ENCODE measurements at regions not wholly inside any gene's neighbourhood (a gene's known extent, or its start where the extent isn't known, plus 50 kb on each side); places are given as distances from the start of the nearest gene placed in this dataset.

- DNase-seq (ENCODE audit: extremely low read depth, insufficient read length) = no peak
- Histone ChIP-seq H3K36me3 (ENCODE audit: control insufficient read depth, insufficient read depth, low read length) (no peaks in the 10 kb centered on the region), H3K4me3 (replicated peaks; ENCODE audit: low read depth, low read length) (no peak overlapping the region), H3K27me3 (replicated peaks; ENCODE audit: control insufficient read depth, insufficient read depth, low read length) (no peaks in the 10 kb centered on the region)
- TF ChIP-seq CTCF (IDR thresholded peaks at IDR 0.05; ENCODE audit: insufficient read depth, low read length, poor library complexity, severe bottlenecking) = no peak
Observed at GRCh38 chr4:17018013-17018412, 119.6 kb upstream of the LDB2 start.

- Histone ChIP-seq H3K4me3 (replicated peaks; ENCODE audit: low read depth, low read length) (no peak overlapping the region), H3K27me3 (replicated peaks; ENCODE audit: control insufficient read depth, insufficient read depth, low read length) (no peaks in the 10 kb centered on the region), H3K36me3 (ENCODE audit: control insufficient read depth, insufficient read depth, low read length) (no peaks in the 10 kb centered on the region)
- no peak for TF ChIP-seq CTCF (IDR thresholded peaks at IDR 0.05; ENCODE audit: insufficient read depth, low read length, poor library complexity, severe bottlenecking)
- no peak for DNase-seq (ENCODE audit: extremely low read depth, insufficient read length)
Observed at GRCh38 chr4:17013382-17014006, 115.0 kb upstream of the LDB2 start.

- no peaks in the 10 kb centered on the region for H3K27me3 ChIP-seq (replicated peaks; ENCODE audit: control insufficient read depth, insufficient read depth, low read length)
- no peak overlapping the region for H3K4me3 ChIP-seq (replicated peaks; ENCODE audit: low read depth, low read length)
- no peak for TF ChIP-seq CTCF (IDR thresholded peaks at IDR 0.05; ENCODE audit: insufficient read depth, low read length, poor library complexity, severe bottlenecking)
- no peaks in the 10 kb centered on the region for H3K36me3 ChIP-seq (ENCODE audit: control insufficient read depth, insufficient read depth, low read length)
- no peak for DNase-seq (ENCODE audit: extremely low read depth, insufficient read length)
Observed at GRCh38 chr4:17012451-17012850, 114.0 kb upstream of the LDB2 start.

- no peak overlapping the region for H3K4me3 ChIP-seq (replicated peaks; ENCODE audit: low read depth, low read length)
- TF ChIP-seq CTCF (IDR thresholded peaks at IDR 0.05; ENCODE audit: insufficient read depth, low read length, poor library complexity, severe bottlenecking) = no peak
- no peaks in the 10 kb centered on the region for H3K36me3 ChIP-seq (ENCODE audit: control insufficient read depth, insufficient read depth, low read length)
- no peaks in the 10 kb centered on the region for H3K27me3 ChIP-seq (replicated peaks; ENCODE audit: control insufficient read depth, insufficient read depth, low read length)
- DNase-seq (ENCODE audit: extremely low read depth, insufficient read length) = no peak
Observed at GRCh38 chr4:17010426-17011087, 112.1 kb upstream of the LDB2 start.

GRCh38 chr4:17009871-17010367 lies 111.5 kb upstream of the LDB2 start:
- Histone ChIP-seq H3K36me3 (ENCODE audit: control insufficient read depth, insufficient read depth, low read length) (no peaks in the 10 kb centered on the region), H3K4me3 (replicated peaks; ENCODE audit: low read depth, low read length) (no peak overlapping the region), H3K27me3 (replicated peaks; ENCODE audit: control insufficient read depth, insufficient read depth, low read length) (no peaks in the 10 kb centered on the region)
- TF ChIP-seq CTCF (IDR thresholded peaks at IDR 0.05; ENCODE audit: insufficient read depth, low read length, poor library complexity, severe bottlenecking) = no peak
- no peak for DNase-seq (ENCODE audit: extremely low read depth, insufficient read length)
